Liver (tissue), 7 donors: ENCODE measurements at regions not wholly inside any gene's neighbourhood (a gene's known extent, or its start where the extent isn't known, plus 50 kb on each side); places are given as distances from the start of the nearest gene placed in this dataset.

Experiments
- DNase-seq: peaks from one replicate; pipeline ENCODE4 v3.0.0-alpha.2; 2017; ENCODE audit warnings: low spot score
- H3K27ac ChIP-seq, 2 donors: one replicate each; pipeline ENCODE4 v1.7.0; 2013; ENCODE audit warnings: inconsistent platforms in 2 of 2, low read length in 2 of 2, control low read depth in 1 of 2, low read depth in 1 of 2, mild to moderate bottlenecking in 1 of 2
- H3K27me3 ChIP-seq, 4 donors: one replicate each; pipeline versions ENCODE4 v1.6.1 to v1.7.0; 2013; ENCODE audit warnings: low read length in 3 of 4, inconsistent platforms in 1 of 4, mild to moderate bottlenecking in 1 of 4, moderate library complexity in 1 of 4; ENCODE audit not compliant: control insufficient read depth in 4 of 4, insufficient read depth in 4 of 4
- H3K36me3 ChIP-seq, 4 donors: one replicate each; pipeline versions ENCODE4 v1.6.1 to v1.7.0; 2013; ENCODE audit warnings: low read length in 3 of 4, mild to moderate bottlenecking in 3 of 4, low read depth in 1 of 4, moderate library complexity in 1 of 4; ENCODE audit not compliant: control insufficient read depth in 4 of 4, insufficient read depth in 3 of 4
- H3K4me1 ChIP-seq, 4 donors: one replicate each; pipeline versions ENCODE4 v1.6.1 to v1.7.0; 2013; ENCODE audit warnings: low read length in 3 of 4, mild to moderate bottlenecking in 3 of 4, moderate library complexity in 1 of 4; ENCODE audit not compliant: control insufficient read depth in 4 of 4, insufficient read depth in 4 of 4
- H3K4me3 ChIP-seq, 3 donors: one replicate each; pipeline versions ENCODE4 v1.6.1 to v1.7.0; 2013; ENCODE audit warnings: low read length in 3 of 3, control low read depth in 1 of 3, low read depth in 1 of 3, mild to moderate bottlenecking in 1 of 3
- H3K9ac ChIP-seq, 2 donors: one replicate each; pipeline ENCODE4 v1.7.0; 2013; ENCODE audit warnings: low read length in 2 of 2, mild to moderate bottlenecking in 2 of 2, moderate library complexity in 2 of 2, control low read depth in 1 of 2, low read depth in 1 of 2
- H3K9me3 ChIP-seq, 4 donors: one replicate each; pipeline versions ENCODE4 v1.6.1 to v1.7.0; 2013; ENCODE audit warnings: low read length in 3 of 4; ENCODE audit not compliant: control insufficient read depth in 4 of 4
- ATF3 ChIP-seq: IDR thresholded peaks from 2 replicates; pipeline ENCODE4 v1.6.1; 2016; ENCODE audit warnings: antibody characterized with exemption
- EGR1 ChIP-seq, 2 donors: IDR thresholded peaks; 2 replicates each; pipeline ENCODE4 v1.6.1; 2016 to 2018; ENCODE audit warnings: antibody characterized with exemption in 2 of 2, low read depth in 2 of 2
- FOXA1 ChIP-seq: IDR thresholded peaks from 2 replicates; pipeline ENCODE4 v1.6.1; 2016; ENCODE audit warnings: antibody characterized with exemption
- GABPA ChIP-seq, 2 donors: IDR thresholded peaks in 1 of 2; conservative IDR thresholded peaks in 1 of 2; 2 replicates each; pipeline ENCODE4 v1.6.1; 2016; ENCODE audit warnings: antibody characterized with exemption in 2 of 2, mild to moderate bottlenecking in 1 of 2, moderate library complexity in 1 of 2
- HNF4A ChIP-seq, 2 donors: conservative IDR thresholded peaks; 2 replicates each; pipeline ENCODE4 v1.6.1; 2016; ENCODE audit warnings: antibody characterized with exemption in 2 of 2, mild to moderate bottlenecking in 2 of 2
- HNF4G ChIP-seq: IDR thresholded peaks from 2 replicates; pipeline ENCODE4 v1.6.1; 2016; ENCODE audit warnings: antibody characterized with exemption
- JUND ChIP-seq, 2 donors: IDR thresholded peaks; 2 replicates each; pipeline ENCODE4 v1.6.1; 2016; ENCODE audit warnings: antibody characterized with exemption in 2 of 2
- MAX ChIP-seq: IDR thresholded peaks from 2 replicates; pipeline ENCODE4 v1.6.1; 2016; ENCODE audit warnings: antibody characterized with exemption
- NR2F2 ChIP-seq: IDR thresholded peaks from 2 replicates; pipeline ENCODE4 v1.6.1; 2016; ENCODE audit warnings: antibody characterized with exemption
- RAD21 ChIP-seq, 2 donors: IDR thresholded peaks; 2 replicates each; pipeline ENCODE4 v1.6.1; 2016; ENCODE audit warnings: antibody characterized with exemption in 2 of 2, mild to moderate bottlenecking in 2 of 2
- RXRA ChIP-seq, 2 donors: IDR thresholded peaks; 2 replicates each; pipeline ENCODE4 v1.6.1; 2017 to 2018; ENCODE audit warnings: antibody characterized with exemption in 2 of 2, mild to moderate bottlenecking in 1 of 2
- TAF1 ChIP-seq: conservative IDR thresholded peaks from 2 replicates; pipeline ENCODE4 v1.6.1; 2016; ENCODE audit warnings: antibody characterized with exemption, mild to moderate bottlenecking
- YY1 ChIP-seq: IDR thresholded peaks from 2 replicates; pipeline ENCODE4 v1.6.1; 2016; ENCODE audit warnings: antibody characterized with exemption, mild to moderate bottlenecking
- ZBTB33 ChIP-seq: IDR thresholded peaks from 2 replicates; pipeline ENCODE4 v1.6.1; 2016; ENCODE audit warnings: antibody characterized with exemption
- WGBS: extraction: QIAGEN DNeasy Blood & Tissue Kit; methylation state at CpG from one replicate; pipeline ENCODE4 v1.1.7; 2013; 5-methylcytosine and 5-hydroxymethylcytosine counted together
- TF ChIP-seq, protein P1 (sequence below): IDR thresholded peaks from 2 replicates; pipeline ENCODE4 v1.6.1; 2016; ENCODE audit warnings: antibody characterized with exemption, mild to moderate bottlenecking
- donor health status: healthy.
- donor health status: healthy.
- donor health status: healthy.
- donor health status: healthy.

DNA sequence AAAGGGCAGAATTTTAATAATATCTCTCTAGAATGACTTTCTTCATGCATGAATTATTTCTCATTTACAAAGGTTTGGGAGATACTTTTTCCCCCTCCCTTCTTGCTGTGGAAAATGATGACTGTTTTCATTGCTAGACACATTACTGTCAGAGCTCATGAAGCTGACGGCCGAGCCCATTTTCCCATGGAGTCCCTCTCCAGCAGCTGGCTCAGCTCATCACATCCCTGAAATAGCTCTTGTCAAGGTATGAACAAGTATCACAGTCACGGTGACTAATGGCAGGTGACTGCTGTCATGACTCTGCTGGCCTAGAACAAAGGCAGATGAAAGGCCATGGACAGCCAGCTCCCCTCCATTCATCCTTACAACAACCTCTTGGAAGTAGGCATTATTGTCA is 208.1 kb downstream of the ABCC12 start:
- H3K36me3 ChIP-seq, result no peaks in the 10 kb centered on the region
- WGBS, result 64% methylated on average over 3 of the region's 3 CpGs
- H3K27ac ChIP-seq, result no peak overlapping the region
- H3K9me3 ChIP-seq, result no peaks in the 10 kb centered on the region
- no peak overlapping the region for H3K9ac ChIP-seq
- H3K4me1 ChIP-seq, result no peaks in the 10 kb centered on the region
- TF ChIP-seq JUND (IDR thresholded peaks at IDR 0.05) (no peak), YY1 (no peak), HNF4G (no peak)
- H3K4me3 ChIP-seq, result no peak overlapping the region
- H3K27me3 ChIP-seq, result no peaks in the 10 kb centered on the region
- DNase-seq, result no peak

- Histone ChIP-seq H3K4me3 (no peak overlapping the region), H3K9ac (no peak overlapping the region), H3K27ac (no peak overlapping the region), H3K27me3 (no peaks in the 10 kb centered on the region), H3K9me3 (no peaks in the 10 kb centered on the region), H3K4me1 (no peaks in the 10 kb centered on the region), H3K36me3 (no peaks in the 10 kb centered on the region)
- no peak for TF ChIP-seq HNF4G
- no peak for TF ChIP-seq ZBTB33
- TF ChIP-seq HNF4A (conservative IDR thresholded peaks at IDR 0.05), result no peak
- no peak for TF ChIP-seq EGR1 (IDR thresholded peaks at IDR 0.05; ENCODE audit: low read depth in 2 of 2)
- no peak for TF ChIP-seq GABPA (IDR thresholded peaks at IDR 0.05 in 1 of 2, conservative IDR thresholded peaks at IDR 0.05 in 1 of 2)
- no peak for TF ChIP-seq RXRA (IDR thresholded peaks at IDR 0.05)
- TF ChIP-seq ATF3, result no peak
- TF ChIP-seq MAX, result no peak
- TF ChIP-seq, protein P1, sequence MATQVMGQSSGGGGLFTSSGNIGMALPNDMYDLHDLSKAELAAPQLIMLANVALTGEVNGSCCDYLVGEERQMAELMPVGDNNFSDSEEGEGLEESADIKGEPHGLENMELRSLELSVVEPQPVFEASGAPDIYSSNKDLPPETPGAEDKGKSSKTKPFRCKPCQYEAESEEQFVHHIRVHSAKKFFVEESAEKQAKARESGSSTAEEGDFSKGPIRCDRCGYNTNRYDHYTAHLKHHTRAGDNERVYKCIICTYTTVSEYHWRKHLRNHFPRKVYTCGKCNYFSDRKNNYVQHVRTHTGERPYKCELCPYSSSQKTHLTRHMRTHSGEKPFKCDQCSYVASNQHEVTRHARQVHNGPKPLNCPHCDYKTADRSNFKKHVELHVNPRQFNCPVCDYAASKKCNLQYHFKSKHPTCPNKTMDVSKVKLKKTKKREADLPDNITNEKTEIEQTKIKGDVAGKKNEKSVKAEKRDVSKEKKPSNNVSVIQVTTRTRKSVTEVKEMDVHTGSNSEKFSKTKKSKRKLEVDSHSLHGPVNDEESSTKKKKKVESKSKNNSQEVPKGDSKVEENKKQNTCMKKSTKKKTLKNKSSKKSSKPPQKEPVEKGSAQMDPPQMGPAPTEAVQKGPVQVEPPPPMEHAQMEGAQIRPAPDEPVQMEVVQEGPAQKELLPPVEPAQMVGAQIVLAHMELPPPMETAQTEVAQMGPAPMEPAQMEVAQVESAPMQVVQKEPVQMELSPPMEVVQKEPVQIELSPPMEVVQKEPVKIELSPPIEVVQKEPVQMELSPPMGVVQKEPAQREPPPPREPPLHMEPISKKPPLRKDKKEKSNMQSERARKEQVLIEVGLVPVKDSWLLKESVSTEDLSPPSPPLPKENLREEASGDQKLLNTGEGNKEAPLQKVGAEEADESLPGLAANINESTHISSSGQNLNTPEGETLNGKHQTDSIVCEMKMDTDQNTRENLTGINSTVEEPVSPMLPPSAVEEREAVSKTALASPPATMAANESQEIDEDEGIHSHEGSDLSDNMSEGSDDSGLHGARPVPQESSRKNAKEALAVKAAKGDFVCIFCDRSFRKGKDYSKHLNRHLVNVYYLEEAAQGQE, result no peak
- no peak for TF ChIP-seq TAF1
- no peak for TF ChIP-seq JUND (IDR thresholded peaks at IDR 0.05)
- TF ChIP-seq NR2F2, result no peak
- TF ChIP-seq YY1, result no peak
- TF ChIP-seq RAD21 (IDR thresholded peaks at IDR 0.05), result no peak
- no peak for TF ChIP-seq FOXA1
- DNase-seq, result no peak
- WGBS, result 72% methylated on average over 13 of the region's 13 CpGs
Measured at GRCh38 chr16:47946092-47946491, 209.7 kb downstream of the ABCC12 start.
